ENCODE measurements at regions not wholly inside any gene's neighbourhood (a gene's known extent, or its start where the extent isn't known, plus 50 kb on each side); places are given as distances from the start of the nearest gene placed in this dataset.
"Not testable (repeated sequence)": the region's sequence is repeated elsewhere in the genome, so short reads cannot be mapped to it uniquely, and the experiment has no call there.

DNA sequence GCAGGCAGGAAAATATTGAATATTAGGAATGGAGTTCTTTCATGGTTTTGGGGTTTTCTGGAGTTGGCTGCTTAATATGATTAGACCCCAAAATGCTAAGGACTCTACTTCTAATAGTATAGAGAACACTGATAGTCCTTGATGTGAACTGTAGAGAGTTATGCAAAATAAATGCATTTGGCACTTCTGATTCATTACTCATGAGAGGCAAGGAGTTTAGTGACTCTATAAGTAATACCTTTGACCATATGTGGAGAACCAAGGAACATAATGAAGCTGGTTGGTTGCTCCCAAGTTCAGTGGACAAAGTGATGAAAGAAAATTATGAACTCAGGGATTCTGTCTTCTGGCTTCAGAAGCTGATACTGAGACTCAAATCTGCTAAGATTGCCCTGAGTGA lies 83.9 kb upstream of the RANBP6 start:
- TF ChIP-seq, protein P1, sequence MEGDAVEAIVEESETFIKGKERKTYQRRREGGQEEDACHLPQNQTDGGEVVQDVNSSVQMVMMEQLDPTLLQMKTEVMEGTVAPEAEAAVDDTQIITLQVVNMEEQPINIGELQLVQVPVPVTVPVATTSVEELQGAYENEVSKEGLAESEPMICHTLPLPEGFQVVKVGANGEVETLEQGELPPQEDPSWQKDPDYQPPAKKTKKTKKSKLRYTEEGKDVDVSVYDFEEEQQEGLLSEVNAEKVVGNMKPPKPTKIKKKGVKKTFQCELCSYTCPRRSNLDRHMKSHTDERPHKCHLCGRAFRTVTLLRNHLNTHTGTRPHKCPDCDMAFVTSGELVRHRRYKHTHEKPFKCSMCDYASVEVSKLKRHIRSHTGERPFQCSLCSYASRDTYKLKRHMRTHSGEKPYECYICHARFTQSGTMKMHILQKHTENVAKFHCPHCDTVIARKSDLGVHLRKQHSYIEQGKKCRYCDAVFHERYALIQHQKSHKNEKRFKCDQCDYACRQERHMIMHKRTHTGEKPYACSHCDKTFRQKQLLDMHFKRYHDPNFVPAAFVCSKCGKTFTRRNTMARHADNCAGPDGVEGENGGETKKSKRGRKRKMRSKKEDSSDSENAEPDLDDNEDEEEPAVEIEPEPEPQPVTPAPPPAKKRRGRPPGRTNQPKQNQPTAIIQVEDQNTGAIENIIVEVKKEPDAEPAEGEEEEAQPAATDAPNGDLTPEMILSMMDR (tag by site-specific recombination; IDR thresholded peaks at IDR 0.05): not testable (repeated sequence)
- not testable (repeated sequence) for TF ChIP-seq ZBTB1 (tag by site-specific recombination; IDR thresholded peaks at IDR 0.05); ZNF248 (tag by site-specific recombination; IDR thresholded peaks at IDR 0.05); MYNN (tag by site-specific recombination; IDR thresholded peaks at IDR 0.05; ENCODE audit: borderline replicate concordance); PRDM1 (tag by site-specific recombination; IDR thresholded peaks at IDR 0.05); ZNF174 (tag by site-specific recombination; IDR thresholded peaks at IDR 0.05); YY1 (tag by site-specific recombination; IDR thresholded peaks at IDR 0.05); ZNF561 (tag by site-specific recombination; IDR thresholded peaks at IDR 0.05; ENCODE audit: borderline replicate concordance); KLF8 (tag by site-specific recombination; IDR thresholded peaks at IDR 0.05); ZNF623 (tag by site-specific recombination; IDR thresholded peaks at IDR 0.05); ZNF350 (tag by site-specific recombination; IDR thresholded peaks at IDR 0.05); ZNF785 (tag by site-specific recombination; IDR thresholded peaks at IDR 0.05); GLI4 (tag by site-specific recombination; IDR thresholded peaks at IDR 0.05)
- TF ChIP-seq, protein P2, sequence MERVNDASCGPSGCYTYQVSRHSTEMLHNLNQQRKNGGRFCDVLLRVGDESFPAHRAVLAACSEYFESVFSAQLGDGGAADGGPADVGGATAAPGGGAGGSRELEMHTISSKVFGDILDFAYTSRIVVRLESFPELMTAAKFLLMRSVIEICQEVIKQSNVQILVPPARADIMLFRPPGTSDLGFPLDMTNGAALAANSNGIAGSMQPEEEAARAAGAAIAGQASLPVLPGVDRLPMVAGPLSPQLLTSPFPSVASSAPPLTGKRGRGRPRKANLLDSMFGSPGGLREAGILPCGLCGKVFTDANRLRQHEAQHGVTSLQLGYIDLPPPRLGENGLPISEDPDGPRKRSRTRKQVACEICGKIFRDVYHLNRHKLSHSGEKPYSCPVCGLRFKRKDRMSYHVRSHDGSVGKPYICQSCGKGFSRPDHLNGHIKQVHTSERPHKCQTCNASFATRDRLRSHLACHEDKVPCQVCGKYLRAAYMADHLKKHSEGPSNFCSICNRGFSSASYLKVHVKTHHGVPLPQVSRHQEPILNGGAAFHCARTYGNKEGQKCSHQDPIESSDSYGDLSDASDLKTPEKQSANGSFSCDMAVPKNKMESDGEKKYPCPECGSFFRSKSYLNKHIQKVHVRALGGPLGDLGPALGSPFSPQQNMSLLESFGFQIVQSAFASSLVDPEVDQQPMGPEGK (tag by site-specific recombination; IDR thresholded peaks at IDR 0.05): not testable (repeated sequence)
